ENCODE measurements at regions not wholly inside any gene's neighbourhood (a gene's known extent, or its start where the extent isn't known, plus 50 kb on each side); places are given as distances from the start of the nearest gene placed in this dataset.

DNA sequence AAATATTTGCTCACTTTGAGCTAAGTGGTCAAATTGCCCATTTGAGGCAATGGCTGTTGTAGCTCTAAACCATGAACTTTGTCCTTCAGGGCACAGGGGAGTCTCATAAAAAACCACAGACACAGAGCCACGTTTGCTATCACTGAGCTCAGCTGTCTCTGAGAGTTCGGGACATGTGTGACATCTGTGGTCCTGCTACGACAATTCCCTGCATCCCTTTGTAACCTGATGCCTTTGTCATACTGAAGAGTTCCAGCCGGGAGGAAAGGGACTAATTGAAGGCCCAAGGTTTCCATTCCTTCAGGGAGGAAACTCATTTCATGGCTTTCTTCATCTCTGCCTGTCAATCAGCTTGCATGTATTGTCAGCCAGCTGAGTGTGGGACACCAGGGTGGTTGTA lies 599.4 kb upstream of the CDH5 start:
- H4K20me1 ChIP-seq (ENCODE audit: control insufficient read depth, insufficient read depth, low read length, poor library complexity, severe bottlenecking) = no peaks in the 10 kb centered on the region
- TF ChIP-seq EZH2 (IDR thresholded peaks at IDR 0.05; ENCODE audit: borderline replicate concordance, insufficient read depth, low read depth, low read length, poor library complexity, severe bottlenecking) = no peak
- TF ChIP-seq, protein P1, sequence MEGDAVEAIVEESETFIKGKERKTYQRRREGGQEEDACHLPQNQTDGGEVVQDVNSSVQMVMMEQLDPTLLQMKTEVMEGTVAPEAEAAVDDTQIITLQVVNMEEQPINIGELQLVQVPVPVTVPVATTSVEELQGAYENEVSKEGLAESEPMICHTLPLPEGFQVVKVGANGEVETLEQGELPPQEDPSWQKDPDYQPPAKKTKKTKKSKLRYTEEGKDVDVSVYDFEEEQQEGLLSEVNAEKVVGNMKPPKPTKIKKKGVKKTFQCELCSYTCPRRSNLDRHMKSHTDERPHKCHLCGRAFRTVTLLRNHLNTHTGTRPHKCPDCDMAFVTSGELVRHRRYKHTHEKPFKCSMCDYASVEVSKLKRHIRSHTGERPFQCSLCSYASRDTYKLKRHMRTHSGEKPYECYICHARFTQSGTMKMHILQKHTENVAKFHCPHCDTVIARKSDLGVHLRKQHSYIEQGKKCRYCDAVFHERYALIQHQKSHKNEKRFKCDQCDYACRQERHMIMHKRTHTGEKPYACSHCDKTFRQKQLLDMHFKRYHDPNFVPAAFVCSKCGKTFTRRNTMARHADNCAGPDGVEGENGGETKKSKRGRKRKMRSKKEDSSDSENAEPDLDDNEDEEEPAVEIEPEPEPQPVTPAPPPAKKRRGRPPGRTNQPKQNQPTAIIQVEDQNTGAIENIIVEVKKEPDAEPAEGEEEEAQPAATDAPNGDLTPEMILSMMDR (IDR thresholded peaks at IDR 0.05) = no peak
- no peaks in the 10 kb centered on the region for H3K4me1 ChIP-seq (ENCODE audit: control insufficient read depth in 2 of 2, insufficient read depth in 2 of 2, low read length in 2 of 2)
- no peaks in the 10 kb centered on the region for H3K27me3 ChIP-seq (replicated peaks in 1 of 4; ENCODE audit: control extremely low read depth in 1 of 4, control insufficient read depth in 3 of 4, insufficient read depth in 4 of 4, low read length in 3 of 4)
- H3K9me3 ChIP-seq (ENCODE audit: control extremely low read depth in 1 of 3, control insufficient read depth in 2 of 3, insufficient read depth in 1 of 3, low read length in 2 of 3) = no peaks in the 10 kb centered on the region
- H3K36me3 ChIP-seq (replicated peaks in 1 of 2; ENCODE audit: control extremely low read depth in 1 of 2, control insufficient read depth in 1 of 2, extremely low read depth in 1 of 2, insufficient read depth in 2 of 2, low read length in 1 of 2) = no peaks in the 10 kb centered on the region
- intact Hi-C loops (cut with micrococcal nuclease) = no loop called here
- H3K9ac ChIP-seq (ENCODE audit: low read length) = no peak overlapping the region
- H3K4me2 ChIP-seq (replicated peaks; ENCODE audit: low read depth, low read length, poor library complexity, severe bottlenecking) = no peak overlapping the region
- peaks cover 8% of the 10 kb centered on the region for H3K9me3 Mint-ChIP-seq (ENCODE audit: insufficient read depth)
- no peak overlapping the region for H3K27ac ChIP-seq (ENCODE audit: low read length in 2 of 2)
- no peak overlapping the region for H2AFZ ChIP-seq (ENCODE audit: insufficient read depth, low read depth, low read length, poor library complexity, severe bottlenecking)
- no peak overlapping the region for H3K27ac Mint-ChIP-seq
- WGBS (ENCODE audit: insufficient coverage) = 65% methylated on average over 3 of the region's 4 CpGs
- no peaks in the 10 kb centered on the region for H3K4me1 Mint-ChIP-seq
- H3K4me3 ChIP-seq (ENCODE audit: control extremely low read depth in 1 of 5, extremely low read depth in 1 of 5, insufficient read depth in 1 of 5, low read depth in 2 of 5, low read length in 4 of 5) = no peak overlapping the region
- H3K4me3 Mint-ChIP-seq = no peak overlapping the region
- DNase-seq (no peak), ATAC-seq (ENCODE audit: low read depth) (no peak)
- no peaks in the 10 kb centered on the region for H3K79me2 ChIP-seq (ENCODE audit: control insufficient read depth, insufficient read depth, low read length)
- ChIA-PET POLR2A (no interaction called here), CTCF (no interaction called here)
- H3K27me3 Mint-ChIP-seq = no peaks in the 10 kb centered on the region

DNA sequence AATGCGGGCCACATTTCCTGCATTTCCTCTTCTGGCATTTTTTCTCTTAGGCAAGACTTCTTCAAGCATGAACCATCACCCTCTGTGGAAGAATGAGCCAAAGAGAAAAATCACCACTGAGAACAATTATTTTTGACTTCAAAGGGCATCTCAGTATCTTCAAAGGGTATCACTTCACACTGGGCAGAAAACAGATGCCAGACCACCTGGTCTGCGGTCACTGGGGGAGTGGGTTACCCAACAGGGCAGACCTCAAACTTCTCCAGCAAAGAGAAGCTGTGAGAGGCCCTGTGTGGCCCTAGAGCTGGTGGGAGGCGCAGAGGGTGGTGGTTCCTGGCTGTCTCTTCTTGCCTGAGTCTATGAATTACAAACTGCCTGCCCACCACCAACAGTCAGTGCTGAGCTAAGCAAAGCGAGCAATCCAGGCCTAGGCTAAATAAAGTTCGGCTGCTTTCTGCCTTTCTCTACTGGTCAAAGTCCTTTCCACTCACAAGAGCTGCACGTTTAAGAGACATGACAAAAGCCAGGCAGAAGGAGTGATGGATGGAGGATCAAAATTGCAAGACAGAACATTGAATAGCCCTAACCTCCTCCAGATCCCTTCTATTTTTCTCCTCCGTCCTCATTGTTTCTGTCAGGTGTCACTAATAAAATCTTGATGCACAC lies 602.7 kb upstream of the CDH5 start:
- CTCF ChIA-PET = no interaction called here
- POLR2A ChIA-PET = no interaction called here
- H3K27ac Mint-ChIP-seq = no peak overlapping the region
- H3K79me2 ChIP-seq (ENCODE audit: control insufficient read depth, insufficient read depth, low read length) = no peaks in the 10 kb centered on the region
- no peaks in the 10 kb centered on the region for H3K36me3 ChIP-seq (replicated peaks in 1 of 2; ENCODE audit: control extremely low read depth in 1 of 2, control insufficient read depth in 1 of 2, extremely low read depth in 1 of 2, insufficient read depth in 2 of 2, low read length in 1 of 2)
- no peaks in the 10 kb centered on the region for H3K4me1 Mint-ChIP-seq
- ATAC-seq (ENCODE audit: low read depth) (no peak), DNase-seq (no peak)
- no peaks in the 10 kb centered on the region for H3K4me1 ChIP-seq (ENCODE audit: control insufficient read depth in 2 of 2, insufficient read depth in 2 of 2, low read length in 2 of 2)
- no peak overlapping the region for H3K27ac ChIP-seq (ENCODE audit: low read length in 2 of 2)
- no peaks in the 10 kb centered on the region for H3K9me3 Mint-ChIP-seq (ENCODE audit: insufficient read depth)
- no peak overlapping the region for H3K4me2 ChIP-seq (replicated peaks; ENCODE audit: low read depth, low read length, poor library complexity, severe bottlenecking)
- no peak overlapping the region for H2AFZ ChIP-seq (ENCODE audit: insufficient read depth, low read depth, low read length, poor library complexity, severe bottlenecking)
- H3K4me3 ChIP-seq (ENCODE audit: control extremely low read depth in 1 of 5, extremely low read depth in 1 of 5, insufficient read depth in 1 of 5, low read depth in 2 of 5, low read length in 4 of 5) = no peak overlapping the region
- H3K27me3 Mint-ChIP-seq = no peaks in the 10 kb centered on the region
- no peak overlapping the region for H3K4me3 Mint-ChIP-seq
- H3K27me3 ChIP-seq (replicated peaks in 1 of 4; ENCODE audit: control extremely low read depth in 1 of 4, control insufficient read depth in 3 of 4, insufficient read depth in 4 of 4, low read length in 3 of 4) = no peaks in the 10 kb centered on the region
- intact Hi-C loops (cut with micrococcal nuclease) = no loop called here
- H3K9me3 ChIP-seq (ENCODE audit: control extremely low read depth in 1 of 3, control insufficient read depth in 2 of 3, insufficient read depth in 1 of 3, low read length in 2 of 3) = no peaks in the 10 kb centered on the region
- TF ChIP-seq, protein P1 (IDR thresholded peaks at IDR 0.05) = no peak
- no peak for TF ChIP-seq EZH2 (IDR thresholded peaks at IDR 0.05; ENCODE audit: borderline replicate concordance, insufficient read depth, low read depth, low read length, poor library complexity, severe bottlenecking)
- H3K9ac ChIP-seq (ENCODE audit: low read length) = no peak overlapping the region
- H4K20me1 ChIP-seq (ENCODE audit: control insufficient read depth, insufficient read depth, low read length, poor library complexity, severe bottlenecking) = no peaks in the 10 kb centered on the region
- WGBS (ENCODE audit: insufficient coverage) = 49% methylated on average over 2 of the region's 7 CpGs
